Activated B cell treated with CpG ODN at 0.5 μM for 24 hours (primary cell): ENCODE measurements at regions not wholly inside any gene's neighbourhood (a gene's known extent, or its start where the extent isn't known, plus 50 kb on each side); places are given as distances from the start of the nearest gene placed in this dataset.
"Not testable (repeated sequence)": the region's sequence is repeated elsewhere in the genome, so short reads cannot be mapped to it uniquely, and the experiment has no call there.

Source experiments
- ATAC-seq: fragments of 200-7000 bp; cut with Tn5 transposase; one replicate; pipeline ENCODE4 v1.10.0; 2021; ENCODE audit warnings: low read depth, mild to moderate bottlenecking, moderate library complexity
- CTCF ChIA-PET: fragments of 350-600 bp; sonication (Branson Sonifier 250); formaldehyde crosslinking; loops from one replicate; lab custom pipeline; 2021; ENCODE audit warnings: antibody characterized with exemption; lab: Charles Lee
- POLR2A ChIA-PET: fragments of 350-600 bp; sonication (Branson Sonifier 250); formaldehyde crosslinking; loops from one replicate; lab custom pipeline; 2021; ENCODE audit warnings: antibody characterized with exemption; lab: Charles Lee
- DNase-seq: peaks from one replicate; pipeline ENCODE4 v3.0.0; 2022
- H3K27ac Mint-ChIP-seq: one replicate; pipeline ENCODE4 v1.8.0; 2020; ENCODE audit warnings: mixed read lengths
- H3K27me3 Mint-ChIP-seq: one replicate; pipeline ENCODE4 v1.8.0; 2021; ENCODE audit warnings: mixed read lengths
- H3K36me3 Mint-ChIP-seq: one replicate; pipeline ENCODE4 v1.8.0; 2021; ENCODE audit warnings: low read depth, mixed read lengths
- H3K4me1 Mint-ChIP-seq: one replicate; pipeline ENCODE4 v1.8.0; 2021; ENCODE audit warnings: mixed read lengths
- H3K4me3 Mint-ChIP-seq: one replicate; pipeline ENCODE4 v1.8.0; 2020; ENCODE audit warnings: mild to moderate bottlenecking, mixed read lengths
- H3K9me3 Mint-ChIP-seq: one replicate; pipeline ENCODE4 v1.8.0; 2020; ENCODE audit warnings: mixed read lengths
- CTCF ChIP-seq: fragments of 200-600 bp; IDR thresholded peaks from one replicate; pipeline ENCODE4 v1.8.0; 2022; ENCODE audit warnings: antibody characterized with exemption, mild to moderate bottlenecking
- intact Hi-C: fragments of 100-400 bp; cut with micrococcal nuclease; formaldehyde crosslinking; loops from one replicate; pipeline ENCODE4 v1.15.1; 2024

GRCh38 chr6:3916211-3916610, 67.0 kb downstream of the FAM50B start:
- H3K27ac Mint-ChIP-seq, result no peak overlapping the region
- H3K4me3 Mint-ChIP-seq, result no peak overlapping the region
- no peaks in the 10 kb centered on the region for H3K4me1 Mint-ChIP-seq
- ChIA-PET CTCF (no interaction called here), POLR2A (no interaction called here)
- no peaks in the 10 kb centered on the region for H3K36me3 Mint-ChIP-seq
- peaks cover 32% of the 10 kb centered on the region for H3K27me3 Mint-ChIP-seq
- ATAC-seq, result no peak
- no peaks in the 10 kb centered on the region for H3K9me3 Mint-ChIP-seq
- TF ChIP-seq CTCF, result no peak
- DNase-seq, result no peak
- intact Hi-C loops, result no loop called here

- H3K4me3 Mint-ChIP-seq, ATAC-seq, intact Hi-C loops, H3K9me3 Mint-ChIP-seq, H3K27ac Mint-ChIP-seq, H3K4me1 Mint-ChIP-seq, H3K36me3 Mint-ChIP-seq, DNase-seq, CTCF ChIA-PET: not testable (repeated sequence)
- peaks cover 27% of the 10 kb centered on the region for H3K27me3 Mint-ChIP-seq
- POLR2A ChIA-PET, result interaction anchor here (0.6 kb wide), 1 partner anchor 105 kb away, joined by 8 read pairs; no protein-coding TSS in a partner anchor
Measured at GRCh38 chr6:3916749-3917148, 67.6 kb downstream of the FAM50B start.

GRCh38 chr6:3918469-3918868, 69.3 kb downstream of the FAM50B start:
- Mint-ChIP-seq H3K36me3 (no peaks in the 10 kb centered on the region), H3K4me3 (no peak overlapping the region), H3K9me3 (no peaks in the 10 kb centered on the region), H3K27me3 (peaks cover 14% of the 10 kb centered on the region), H3K27ac (no peak overlapping the region), H3K4me1 (no peaks in the 10 kb centered on the region)
- TF ChIP-seq CTCF, result no peak
- no peak for DNase-seq
- intact Hi-C loops, result no loop called here
- CTCF ChIA-PET, result no interaction called here
- ATAC-seq, result no peak
- POLR2A ChIA-PET, result no interaction called here

GRCh38 chr6:3919130-3919628, 70.0 kb downstream of the FAM50B start:
- Mint-ChIP-seq H3K27me3 (peaks cover 12% of the 10 kb centered on the region), H3K4me1 (no peaks in the 10 kb centered on the region), H3K27ac (no peak overlapping the region), H3K4me3 (no peak overlapping the region), H3K36me3 (no peaks in the 10 kb centered on the region), H3K9me3 (no peaks in the 10 kb centered on the region)
- ChIA-PET CTCF (no interaction called here), POLR2A (no interaction called here)
- intact Hi-C loops, result no loop called here
- DNase-seq, result no peak
- TF ChIP-seq CTCF, result no peak
- ATAC-seq, result no peak

GRCh38 chr6:3919849-3920248, 70.7 kb downstream of the FAM50B start:
- Mint-ChIP-seq H3K4me3 (no peak overlapping the region), H3K36me3 (no peaks in the 10 kb centered on the region), H3K4me1 (no peaks in the 10 kb centered on the region), H3K27me3 (peaks cover 11% of the 10 kb centered on the region), H3K27ac (no peak overlapping the region), H3K9me3 (no peaks in the 10 kb centered on the region)
- TF ChIP-seq CTCF, result no peak
- ATAC-seq (no peak), DNase-seq (no peak)
- ChIA-PET POLR2A (no interaction called here), CTCF (no interaction called here)
- intact Hi-C loops, result no loop called here

- DNase-seq (no peak), ATAC-seq (no peak)
- Mint-ChIP-seq H3K27ac (no peak overlapping the region), H3K9me3 (no peaks in the 10 kb centered on the region), H3K27me3 (peaks cover 10% of the 10 kb centered on the region), H3K4me1 (no peaks in the 10 kb centered on the region), H3K4me3 (no peak overlapping the region), H3K36me3 (no peaks in the 10 kb centered on the region)
- ChIA-PET CTCF (no interaction called here), POLR2A (no interaction called here)
- intact Hi-C loops, result no loop called here
- TF ChIP-seq CTCF, result no peak
Measured at GRCh38 chr6:3920321-3920720, 71.1 kb downstream of the FAM50B start.
